Right renal cortex interstitium (tissue), 3 donors: ENCODE measurements at regions not wholly inside any gene's neighbourhood (a gene's known extent, or its start where the extent isn't known, plus 50 kb on each side); places are given as distances from the start of the nearest gene placed in this dataset.

Experiments used
- DNase-seq, 3 donors: peaks; one replicate each; pipeline ENCODE4 v3.0.0-alpha.2; 2013; ENCODE audit warnings: low read depth in 3 of 3, low spot score in 2 of 3

GRCh38 chr21:19557046-19557445 is 1153.5 kb upstream of the TMPRSS15 start:
- no peak for DNase-seq

DNA sequence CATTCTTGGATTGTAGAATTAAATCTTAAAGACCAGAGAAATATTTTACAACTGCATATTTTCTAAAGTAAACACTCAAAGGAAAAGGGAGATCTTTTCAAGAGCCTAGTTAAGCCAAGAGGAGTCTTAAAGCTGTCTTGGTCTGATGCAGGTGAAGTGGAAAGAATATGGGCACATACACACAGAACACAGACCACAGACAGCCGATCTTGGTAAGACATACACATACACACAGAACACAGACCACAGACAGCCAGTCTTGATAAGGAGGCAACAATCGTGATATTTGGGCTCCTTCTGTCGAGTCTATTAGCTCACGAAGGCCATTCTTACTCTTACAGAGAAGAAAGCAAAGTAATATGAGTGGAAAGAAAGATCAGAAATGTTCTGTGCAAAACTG is 1153.9 kb upstream of the TMPRSS15 start:
- no peak for DNase-seq

- no peak for DNase-seq
These were observed 1162.0 kb upstream of the TMPRSS15 start for GRCh38 chr21:19565587-19565986.

DNA sequence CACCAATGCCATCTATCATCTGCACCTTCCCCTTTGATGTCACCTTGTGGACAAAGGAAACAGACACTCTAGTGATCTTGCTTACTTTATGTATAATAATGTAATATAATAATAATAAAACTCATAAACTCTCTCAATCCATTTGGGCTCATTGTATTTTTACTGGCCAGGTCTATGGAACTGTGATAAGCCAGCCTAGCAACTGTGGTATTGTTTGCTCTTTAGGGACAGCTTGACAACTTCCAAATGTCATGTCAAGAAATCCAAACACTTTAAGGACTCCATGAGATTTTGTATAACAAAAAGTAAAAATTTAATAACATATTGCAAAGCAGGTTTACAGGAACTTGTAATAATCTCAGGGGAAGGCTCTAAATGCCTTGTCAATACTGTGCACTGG is 1163.4 kb upstream of the TMPRSS15 start:
- DNase-seq = no peak

DNA sequence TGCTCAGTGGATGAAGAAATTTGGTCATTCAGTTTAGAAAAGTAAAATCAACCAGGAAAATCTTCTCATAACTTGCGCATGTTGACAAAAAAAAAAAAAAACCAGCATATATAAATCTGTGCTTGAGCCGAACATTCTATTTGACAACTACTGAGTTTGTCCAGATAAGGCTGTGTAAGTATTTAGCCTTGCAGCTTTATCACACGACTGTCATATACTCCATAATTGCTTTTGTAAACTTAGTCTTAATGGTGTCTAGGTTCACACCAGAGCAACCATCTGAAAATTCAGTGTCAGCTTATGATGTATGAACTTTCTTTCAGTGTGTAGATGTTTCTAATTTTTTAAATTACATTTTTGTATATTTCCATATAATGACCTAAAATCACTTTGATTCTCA is 1173.8 kb upstream of the TMPRSS15 start:
- no peak for DNase-seq

DNA sequence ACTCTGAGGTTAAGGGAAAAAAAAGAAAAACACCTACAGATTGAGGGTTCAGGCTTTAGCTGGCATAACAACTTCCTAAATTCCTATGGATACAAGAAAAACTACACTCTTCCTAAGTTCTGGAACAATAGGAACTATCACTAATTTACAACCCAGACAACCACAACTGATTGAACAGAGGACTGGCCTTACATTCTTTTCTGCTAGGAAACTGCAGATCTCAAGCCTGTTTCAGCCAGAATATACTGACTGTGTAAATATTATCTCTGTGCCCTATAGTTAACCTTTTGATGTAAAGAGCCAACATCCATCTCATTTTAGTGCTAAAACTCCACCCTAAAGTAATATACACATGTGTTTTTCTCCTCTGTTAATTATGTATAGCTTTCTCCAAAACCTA is 1186.5 kb upstream of the TMPRSS15 start:
- no peak for DNase-seq

DNA sequence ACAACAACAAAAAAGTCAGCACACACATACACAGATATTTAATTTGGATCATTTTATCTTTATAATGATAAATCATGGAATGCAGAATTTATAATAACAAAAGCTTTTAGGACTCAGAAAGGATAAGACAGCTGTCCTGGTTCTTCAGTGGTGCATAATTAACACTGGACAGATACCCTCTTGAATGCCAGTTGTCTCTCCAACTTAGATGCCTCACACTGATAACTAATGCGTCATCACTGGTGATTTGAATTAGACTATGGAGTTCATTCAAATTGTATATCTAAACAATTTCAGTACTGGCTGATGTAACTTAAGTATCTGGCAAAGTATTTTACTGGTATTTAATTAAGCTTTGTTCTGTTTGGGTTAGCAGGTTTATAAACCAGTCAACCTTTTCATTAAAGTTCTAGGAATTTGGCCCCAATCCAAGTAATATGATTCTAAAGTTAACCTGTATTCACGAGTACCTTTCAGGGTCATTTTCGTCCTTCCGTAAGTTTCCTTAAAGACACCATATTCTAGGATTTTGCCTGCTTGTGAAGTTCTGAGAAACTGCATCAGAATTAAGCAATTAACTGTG is 1199.5 kb upstream of the TMPRSS15 start:
- DNase-seq = no peak

DNA sequence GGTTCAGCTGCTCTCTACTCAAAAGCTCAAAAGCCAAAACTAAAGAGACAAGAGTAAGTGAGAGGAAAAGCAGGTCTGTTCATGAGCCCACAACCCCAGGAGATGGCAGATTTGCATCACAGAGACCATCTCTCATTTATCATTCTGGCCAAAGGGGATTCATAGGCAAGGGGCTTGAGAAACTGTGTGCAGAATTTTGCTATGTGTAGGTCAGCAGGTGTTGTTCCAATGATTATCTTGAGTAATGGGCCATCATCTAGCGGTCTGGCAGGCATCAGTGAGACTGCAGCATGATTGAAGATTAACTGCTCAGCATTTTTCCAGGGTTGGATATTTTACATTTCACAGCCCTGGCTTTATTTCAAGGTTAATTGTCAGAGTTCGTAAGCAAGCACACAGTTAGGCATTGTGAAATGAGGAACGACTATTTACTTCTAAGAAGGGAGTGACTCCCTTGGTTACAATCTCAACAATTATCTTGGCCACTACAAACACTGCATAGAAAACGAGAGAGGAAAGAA is 1204.6 kb upstream of the TMPRSS15 start:
- peak in 2 of 3 donors; percentile 16 to 21 for DNase-seq

GRCh38 chr21:19609611-19610010 is 1206.0 kb upstream of the TMPRSS15 start:
- DNase-seq = no peak

DNA sequence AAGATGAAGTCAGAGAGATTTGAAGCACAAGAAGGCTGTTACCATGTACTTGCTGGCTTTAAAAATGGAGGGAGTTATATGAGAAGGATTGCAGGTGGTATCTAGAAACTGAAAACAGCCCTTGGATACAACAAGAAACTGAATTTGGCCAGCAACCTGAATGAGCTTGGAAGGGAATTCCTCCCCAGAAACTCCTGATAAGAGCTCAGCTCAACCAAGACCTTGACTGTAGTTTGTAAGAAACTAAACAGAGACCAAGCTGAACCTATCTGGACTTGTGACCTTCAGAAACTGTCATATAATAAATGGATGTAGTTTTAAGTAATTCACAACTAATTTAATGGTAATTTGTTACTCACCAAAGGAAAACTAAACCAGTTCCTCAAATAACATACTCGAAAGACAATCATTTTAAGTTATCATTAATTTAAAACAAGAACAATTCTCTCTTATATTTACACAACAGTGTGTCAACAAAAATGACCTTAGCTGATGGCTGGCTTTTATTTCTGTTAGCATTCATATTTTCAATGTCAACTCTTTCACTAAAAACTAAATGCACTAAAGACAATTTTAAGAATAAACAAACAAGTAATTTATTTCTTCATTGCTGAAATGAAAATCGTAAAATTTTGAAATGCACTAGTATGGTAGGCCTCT is 1218.4 kb upstream of the TMPRSS15 start:
- DNase-seq = no peak

DNA sequence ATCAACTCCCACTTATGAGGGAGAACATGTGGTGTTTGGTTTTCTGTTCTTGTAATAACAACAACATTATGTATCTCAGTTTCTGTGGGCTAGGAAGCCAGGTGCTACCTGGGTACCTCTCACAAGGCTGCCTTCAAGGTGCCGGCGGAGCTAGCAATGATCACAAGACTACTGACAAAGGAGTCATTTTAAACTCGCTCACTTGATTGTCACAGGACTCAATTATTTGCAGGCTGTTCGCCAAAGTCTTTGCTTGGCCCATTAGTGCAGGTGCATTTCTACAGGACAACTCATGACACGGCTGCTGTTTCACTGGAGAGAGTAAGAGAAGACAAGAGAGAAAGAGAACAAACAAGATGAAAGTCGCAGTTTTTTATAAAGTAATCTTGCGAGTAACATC is 1237.4 kb upstream of the TMPRSS15 start:
- no peak for DNase-seq

- DNase-seq = no peak
These were observed 1244.8 kb upstream of the TMPRSS15 start for GRCh38 chr21:19648391-19648790.

DNA sequence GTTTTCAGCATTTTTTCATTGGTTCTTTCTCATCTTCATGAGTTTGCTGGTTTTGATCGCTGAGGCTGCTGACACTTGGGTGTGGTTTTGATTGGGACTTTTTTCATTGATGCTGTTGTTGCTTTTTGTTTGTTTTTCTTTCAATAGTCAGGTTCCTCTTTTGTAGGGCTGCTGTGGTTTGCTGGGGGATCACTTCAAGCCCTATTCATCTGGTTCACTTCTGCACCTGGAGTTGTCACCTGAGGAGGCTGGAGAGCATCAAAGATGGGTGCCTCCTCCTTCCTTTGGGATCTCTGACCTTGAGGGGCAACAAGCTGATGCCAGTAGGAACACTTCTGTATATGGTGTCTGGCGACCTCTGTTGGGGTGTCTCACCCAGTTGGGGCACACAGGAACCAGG is 1279.9 kb upstream of the TMPRSS15 start:
- no peak for DNase-seq

- DNase-seq = no peak
These were observed 1280.7 kb upstream of the TMPRSS15 start for GRCh38 chr21:19684328-19684727.

DNA sequence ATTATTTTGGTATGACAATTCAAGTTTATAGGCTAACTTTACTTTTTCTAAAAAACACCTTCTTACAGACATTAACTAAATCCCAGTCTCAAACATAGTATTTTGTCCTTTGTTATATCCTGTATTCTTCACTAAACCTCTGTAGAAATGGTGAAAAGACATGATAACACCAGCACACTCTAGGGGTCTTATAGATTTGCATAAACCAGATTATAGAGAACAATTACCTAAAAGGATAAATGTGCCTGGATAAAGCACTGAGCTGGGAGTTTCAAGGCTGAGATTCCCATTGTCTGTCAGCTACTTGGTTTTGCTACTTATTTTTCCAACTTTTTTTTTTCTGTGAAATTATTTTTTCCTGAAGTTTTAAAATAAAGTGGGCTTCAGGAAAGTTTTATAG is 1288.6 kb upstream of the TMPRSS15 start:
- no peak for DNase-seq

DNA sequence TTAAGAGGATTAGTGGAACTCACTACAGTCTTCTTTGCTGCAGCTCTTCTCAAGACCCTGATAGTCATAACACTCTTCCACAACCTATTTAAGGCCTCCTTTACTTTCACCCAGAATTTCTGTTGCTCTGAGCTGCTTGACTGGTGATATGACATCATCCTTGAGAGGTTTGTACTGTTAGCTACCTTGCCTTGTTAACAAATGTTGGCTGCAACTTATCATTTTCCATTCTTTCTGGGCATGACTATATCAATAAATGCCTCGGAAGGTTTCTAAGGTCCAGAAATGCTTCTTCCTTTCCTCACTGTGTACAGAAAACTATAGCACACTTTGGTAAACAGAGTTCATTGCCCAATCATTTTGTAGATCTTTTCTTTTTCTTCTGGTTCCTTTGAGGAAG is 1292.2 kb upstream of the TMPRSS15 start:
- DNase-seq = no peak

GRCh38 chr21:19700476-19700875 is 1296.9 kb upstream of the TMPRSS15 start:
- DNase-seq = no peak

DNA sequence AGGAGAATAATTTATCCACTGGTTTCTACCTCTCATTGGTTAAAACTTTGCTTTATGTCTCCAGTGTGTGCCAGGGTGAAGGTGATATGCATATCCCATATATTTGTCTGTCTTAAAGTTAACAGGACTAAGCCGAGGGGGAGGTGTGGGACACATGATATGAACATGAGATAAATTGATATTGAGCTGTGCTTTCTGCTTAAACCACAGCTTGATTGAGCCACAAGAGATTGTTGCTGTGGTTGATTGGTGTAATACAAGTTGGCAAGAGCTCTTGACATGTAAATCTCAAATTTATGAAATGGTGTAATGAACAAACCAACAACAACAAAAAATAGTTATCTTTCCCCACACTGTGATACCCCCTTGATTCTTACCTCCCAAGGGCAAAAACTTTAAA is 1295.5 kb upstream of the NCAM2 start:
- DNase-seq = no peak

DNA sequence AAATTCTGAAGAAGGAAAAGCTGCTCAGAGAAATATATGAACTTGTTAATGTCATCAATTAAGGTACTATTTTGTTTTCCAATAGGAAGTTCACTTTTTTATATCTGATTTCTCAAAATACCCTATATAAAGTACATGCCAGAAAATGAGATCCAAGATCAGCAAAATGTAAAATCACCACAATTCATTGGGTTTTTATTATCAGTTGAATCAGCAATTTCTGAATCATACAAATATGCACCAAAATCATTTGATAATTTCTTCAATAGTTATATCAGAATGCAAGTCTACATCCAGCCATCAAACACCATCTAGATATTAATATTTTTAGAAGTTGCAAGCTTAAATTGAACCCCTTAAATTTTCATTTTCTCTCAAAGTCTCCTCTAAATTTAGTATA is 1293.4 kb upstream of the NCAM2 start:
- DNase-seq = no peak

GRCh38 chr21:19712441-19712840 is 1285.8 kb upstream of the NCAM2 start:
- DNase-seq = no peak

- DNase-seq = no peak
These were observed 1284.9 kb upstream of the NCAM2 start for GRCh38 chr21:19713313-19713712.

- DNase-seq = no peak
These were observed 1274.1 kb upstream of the NCAM2 start for GRCh38 chr21:19724081-19724480.

- no peak for DNase-seq
These were observed 1267.0 kb upstream of the NCAM2 start for GRCh38 chr21:19731251-19731650.
